ENCODE measurements at regions not wholly inside any gene's neighbourhood (a gene's known extent, or its start where the extent isn't known, plus 50 kb on each side); places are given as distances from the start of the nearest gene placed in this dataset.

GRCh38 chr6:111941686-111942330 is 68.6 kb upstream of the FYN start:
- TF ChIP-seq CTCF (IDR thresholded peaks at IDR 0.05), result no peak
- no peak for TF ChIP-seq POLR2A (IDR thresholded peaks at IDR 0.05)
